ENCODE measurements at regions not wholly inside any gene's neighbourhood (a gene's known extent, or its start where the extent isn't known, plus 50 kb on each side); places are given as distances from the start of the nearest gene placed in this dataset.
A peak's percentile ranks its signal among the peaks of the same experiment; 100 is the strongest.
"Not testable (repeated sequence)": the region's sequence is repeated elsewhere in the genome, so short reads cannot be mapped to it uniquely, and the experiment has no call there.

GRCh38 chr5:152456815-152457443, 51.9 kb upstream of the NMUR2 start:
- DNase-seq (no peak), ATAC-seq (no peak)

DNA sequence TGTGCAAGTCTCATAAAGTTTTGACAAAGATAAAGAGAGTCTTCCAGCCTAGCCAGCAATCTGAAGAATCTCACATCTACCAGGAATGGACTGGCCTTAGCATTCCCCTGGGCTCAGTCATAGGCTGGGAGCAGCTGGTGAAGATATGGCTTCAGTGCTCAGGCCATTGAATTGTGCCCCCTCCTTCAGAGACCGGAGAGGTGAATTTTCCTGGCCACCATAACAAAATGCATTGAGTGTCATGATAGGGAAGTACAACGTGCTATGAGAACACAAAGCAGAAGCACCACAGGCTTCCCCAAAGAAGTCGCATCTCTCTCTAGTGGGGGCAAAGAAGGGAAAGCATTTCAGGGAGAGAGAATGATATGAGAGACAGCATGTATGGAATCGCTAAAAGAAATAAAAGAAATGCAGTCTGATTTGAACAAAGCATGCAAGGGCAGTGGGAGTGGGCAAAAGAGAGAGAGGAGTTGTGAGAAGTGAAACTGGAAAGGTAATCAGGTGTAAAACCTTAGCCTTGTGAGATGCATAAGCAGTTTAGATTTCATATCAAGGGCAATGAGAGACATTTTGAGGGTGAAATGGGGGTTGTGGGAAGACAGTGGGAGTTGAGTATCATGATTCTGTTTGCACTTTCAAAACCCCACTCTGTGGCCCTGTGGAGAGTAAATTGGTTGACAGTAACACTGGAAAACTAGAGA, 57.1 kb upstream of the NMUR2 start:
- DNase-seq (no peak), ATAC-seq (no peak)

- DNase-seq (no peak), ATAC-seq (no peak)
Measured at GRCh38 chr5:152464048-152464447, 59.0 kb upstream of the NMUR2 start.

DNA sequence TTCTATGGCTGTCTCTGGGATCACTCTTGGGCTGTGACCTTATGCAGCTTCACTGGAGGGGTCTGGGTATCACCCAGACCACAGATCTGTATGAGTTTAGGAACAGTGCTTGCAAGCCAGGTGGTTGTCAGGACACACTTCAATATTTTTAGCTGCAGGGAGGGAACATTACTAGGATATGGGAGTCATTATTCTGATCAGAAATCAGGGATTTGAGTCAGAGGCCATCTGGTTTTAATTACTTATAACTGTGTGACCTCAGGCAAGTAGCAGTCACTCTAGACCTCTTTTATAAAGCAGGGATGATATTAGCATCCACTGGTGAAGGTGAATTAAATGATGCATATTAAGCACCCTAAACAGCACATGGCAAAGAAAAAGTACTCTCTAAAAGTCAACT, 60.1 kb upstream of the NMUR2 start:
- no peak for ATAC-seq

GRCh38 chr5:152466085-152466745, 61.1 kb upstream of the NMUR2 start:
- DNase-seq (no peak), ATAC-seq (no peak)

More for the DNA sequence above, 60.1 kb upstream of the NMUR2 start:
- DNase-seq = no peak

GRCh38 chr5:152470167-152470566, 65.1 kb upstream of the NMUR2 start:
- ATAC-seq (no peak), DNase-seq (no peak)

- DNase-seq = no peak
Measured at GRCh38 chr5:152472083-152472482, 67.0 kb upstream of the NMUR2 start.

GRCh38 chr5:152474961-152475360, 69.9 kb upstream of the NMUR2 start:
- ATAC-seq = no peak
- no peak for DNase-seq

More at GRCh38 chr5:152472083-152472482, 67.0 kb upstream of the NMUR2 start:
- ATAC-seq = no peak

GRCh38 chr5:152477536-152477935, 72.5 kb upstream of the NMUR2 start:
- DNase-seq (no peak), ATAC-seq (no peak)

- ATAC-seq, DNase-seq: not testable (repeated sequence)
Measured at GRCh38 chr5:152479866-152480265, 74.8 kb upstream of the NMUR2 start.

GRCh38 chr5:152480677-152481076, 75.6 kb upstream of the NMUR2 start:
- not testable (repeated sequence) for ATAC-seq

DNA sequence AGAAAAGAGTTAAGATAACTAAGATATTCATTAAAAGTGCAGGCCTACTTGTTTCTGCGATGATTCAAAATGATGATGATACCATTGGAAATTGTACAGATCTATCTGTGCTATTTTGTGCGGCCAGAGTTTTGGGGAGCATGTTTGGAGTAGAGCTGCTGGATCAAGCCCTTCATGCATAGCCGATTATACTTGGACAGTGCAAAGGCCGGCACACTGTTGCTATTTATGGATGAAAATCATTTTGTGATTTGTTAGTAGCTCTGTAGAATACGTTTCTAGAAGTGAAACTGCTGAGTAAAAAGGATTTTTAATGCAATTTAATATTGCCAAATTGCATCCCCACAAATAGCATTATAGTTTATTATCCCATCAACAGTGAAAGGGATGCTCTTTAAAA, 82.1 kb upstream of the NMUR2 start:
- no peak for DNase-seq
- no peak for ATAC-seq

More at GRCh38 chr5:152480677-152481076, 75.6 kb upstream of the NMUR2 start:
- not testable (repeated sequence) for DNase-seq

GRCh38 chr5:152488869-152489268, 83.8 kb upstream of the NMUR2 start:
- ATAC-seq = no peak

GRCh38 chr5:152499814-152500535, 94.9 kb upstream of the NMUR2 start:
- ATAC-seq = no peak
- DNase-seq = no peak

More at GRCh38 chr5:152488869-152489268, 83.8 kb upstream of the NMUR2 start:
- DNase-seq = no peak

DNA sequence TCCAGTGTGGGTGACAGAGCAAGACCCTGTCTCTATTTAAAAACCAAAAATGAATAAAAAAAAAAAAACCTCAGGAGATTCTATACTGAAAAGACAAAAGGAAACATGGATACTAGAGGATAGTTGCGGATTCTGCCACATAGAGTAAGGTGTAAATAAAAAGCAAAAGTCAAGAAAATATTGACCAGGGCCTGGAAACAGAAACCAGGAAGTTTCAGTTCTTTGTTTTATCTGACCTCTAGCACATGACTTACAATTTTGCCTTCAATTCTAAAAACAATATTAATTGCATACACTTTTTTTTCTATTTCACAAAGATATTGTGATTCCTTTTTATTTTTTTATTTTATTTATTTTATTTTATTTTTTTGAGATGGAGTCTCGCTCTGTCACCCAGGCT, 96.2 kb upstream of the NMUR2 start:
- DNase-seq (no peak), ATAC-seq (no peak)

GRCh38 chr5:152503206-152503605, 98.1 kb upstream of the NMUR2 start:
- ATAC-seq (peak; percentile 15), DNase-seq (no peak)

GRCh38 chr5:152505442-152506042, 100.5 kb upstream of the NMUR2 start:
- ATAC-seq (peak; percentile 63), DNase-seq (peak; percentile 51)

DNA sequence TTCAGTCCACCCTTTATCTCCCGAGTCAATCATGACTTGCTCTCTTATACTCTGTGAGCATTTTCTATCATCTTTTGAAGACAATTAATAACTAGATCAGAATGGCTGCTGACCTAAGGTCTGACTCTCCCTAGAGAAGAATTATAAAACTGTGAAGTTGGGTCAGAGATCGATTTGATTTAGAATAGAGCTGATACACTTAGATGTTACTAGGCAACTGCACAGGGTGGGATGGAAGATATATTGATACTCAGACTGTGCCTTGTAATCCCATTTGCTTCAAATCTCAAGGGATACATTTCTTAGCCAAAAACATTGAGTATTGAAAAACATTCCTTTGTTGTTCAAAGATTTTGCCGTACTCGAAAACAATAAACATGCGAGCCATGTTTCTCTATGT, 106.0 kb upstream of the NMUR2 start:
- ATAC-seq = no peak
- DNase-seq = no peak

DNA sequence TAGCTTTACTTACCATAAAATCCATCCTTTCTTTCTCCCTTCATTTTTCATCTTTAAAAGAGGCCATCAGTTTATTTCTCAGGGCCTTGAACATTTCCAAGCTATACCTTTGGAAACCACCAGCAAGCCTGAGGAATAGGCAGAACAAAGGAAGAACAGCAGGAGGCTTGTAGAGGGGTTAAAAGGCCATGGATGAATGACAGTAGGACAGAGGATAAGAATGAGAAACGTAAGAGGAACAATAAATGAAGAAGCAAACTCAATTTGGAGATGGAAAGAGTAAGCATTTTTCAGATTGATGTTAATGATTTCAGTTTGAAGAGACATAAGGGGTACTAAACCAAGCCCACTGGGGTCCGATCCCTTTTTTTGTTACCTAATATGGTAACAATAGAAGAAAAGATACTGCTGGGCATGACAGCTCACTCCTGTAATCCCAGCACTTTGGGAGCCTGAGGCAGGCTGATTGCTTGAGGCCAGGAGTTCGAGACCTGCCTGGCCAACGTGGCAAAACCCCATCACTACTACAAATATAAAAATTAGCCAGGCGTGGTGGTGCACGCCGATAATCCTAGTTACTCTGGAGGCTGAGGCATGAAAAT, 106.6 kb upstream of the NMUR2 start:
- DNase-seq (no peak), ATAC-seq (no peak)

GRCh38 chr5:152514827-152515397, 109.8 kb upstream of the NMUR2 start:
- no peak for ATAC-seq
- no peak for DNase-seq

DNA sequence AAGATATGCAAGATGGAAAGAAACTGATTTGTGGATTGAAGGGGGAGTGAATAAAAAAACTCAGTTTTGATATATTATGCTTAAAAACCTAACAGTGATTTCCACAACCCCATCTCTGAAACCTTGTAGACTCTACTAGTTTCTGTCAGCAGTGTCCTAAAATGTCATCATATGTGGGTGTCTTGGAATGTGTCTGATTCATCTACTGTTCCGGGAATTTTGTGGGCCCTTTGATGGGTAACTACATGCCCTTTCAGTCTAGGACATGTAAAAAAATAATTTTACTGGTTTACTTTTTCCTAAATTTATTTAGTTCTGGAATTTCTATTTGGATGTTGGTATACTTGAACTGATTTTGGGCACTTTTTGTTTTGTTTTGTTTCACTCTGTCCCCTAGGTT, 118.9 kb upstream of the NMUR2 start:
- DNase-seq (no peak), ATAC-seq (no peak)

Measured in stimulated activated naive CD8-positive, alpha-beta T cell treated with anti-CD3 and anti-CD28 coated beads, Interleukin-15, Interleukin-2, amounts not matched to agents 100 U/mL and 50 U/mL, for 24 hours (primary cell).